ENCODE measurements at regions not wholly inside any gene's neighbourhood (a gene's known extent, or its start where the extent isn't known, plus 50 kb on each side); places are given as distances from the start of the nearest gene placed in this dataset.

- TF ChIP-seq CTCF (conservative IDR thresholded peaks at IDR 0.05; ENCODE audit: low read depth, low read length) (no peak), MXI1 (IDR thresholded peaks at IDR 0.05; ENCODE audit: borderline replicate concordance, low read depth, low read length) (no peak), SMC3 (IDR thresholded peaks at IDR 0.05; ENCODE audit: low read depth, low read length) (no peak), FOS (IDR thresholded peaks at IDR 0.05; ENCODE audit: low read depth, low read length) (no peak), POLR2A (IDR thresholded peaks at IDR 0.05; ENCODE audit: low read depth, low read length) (no peak), RFX5 (IDR thresholded peaks at IDR 0.05; ENCODE audit: low read depth, low read length) (no peak), MAFK (IDR thresholded peaks at IDR 0.05; ENCODE audit: low read depth, low read length) (no peak)
These were observed 400.5 kb downstream of the PDGFC start for GRCh38 chr4:156571146-156571545.
